ENCODE measurements at regions not wholly inside any gene's neighbourhood (a gene's known extent, or its start where the extent isn't known, plus 50 kb on each side); places are given as distances from the start of the nearest gene placed in this dataset.

DNA sequence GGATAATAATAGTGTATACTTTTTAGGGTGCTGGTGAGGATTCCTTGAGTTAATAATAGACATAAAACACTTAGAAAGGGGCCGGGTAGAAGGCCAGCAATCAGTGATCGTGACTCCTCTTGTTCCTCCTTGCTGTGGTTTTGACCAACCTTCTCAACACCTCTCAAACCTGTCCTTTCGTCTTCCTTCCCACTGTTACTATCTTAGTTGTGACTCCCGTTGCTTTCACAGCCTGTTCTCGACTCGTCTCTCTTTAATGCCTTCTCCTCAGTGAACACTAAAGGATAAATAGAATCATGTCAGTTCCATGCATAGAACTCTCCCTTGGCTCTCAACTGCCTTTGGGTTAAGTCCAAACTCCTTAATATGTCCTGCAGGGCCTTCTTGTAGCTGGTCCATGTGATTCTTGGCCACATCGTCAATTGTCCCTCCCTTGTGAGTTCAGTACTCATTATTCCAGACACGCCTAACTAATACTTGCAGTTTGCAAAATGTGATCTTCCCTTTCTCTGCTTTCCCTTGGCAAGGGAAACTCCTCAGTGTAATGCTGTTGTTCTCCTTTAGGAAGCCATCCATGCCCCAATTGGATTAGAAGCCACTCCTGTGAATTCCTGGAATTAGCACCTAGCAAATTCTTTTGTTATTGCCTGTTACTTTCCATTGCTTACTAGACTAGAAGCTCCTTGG lies 164.9 kb downstream of the UTRN start:
- peaks cover 0 to 40% (median 5%) of the 10 kb centered on the region in 3 donors for H3K36me3 ChIP-seq

DNA sequence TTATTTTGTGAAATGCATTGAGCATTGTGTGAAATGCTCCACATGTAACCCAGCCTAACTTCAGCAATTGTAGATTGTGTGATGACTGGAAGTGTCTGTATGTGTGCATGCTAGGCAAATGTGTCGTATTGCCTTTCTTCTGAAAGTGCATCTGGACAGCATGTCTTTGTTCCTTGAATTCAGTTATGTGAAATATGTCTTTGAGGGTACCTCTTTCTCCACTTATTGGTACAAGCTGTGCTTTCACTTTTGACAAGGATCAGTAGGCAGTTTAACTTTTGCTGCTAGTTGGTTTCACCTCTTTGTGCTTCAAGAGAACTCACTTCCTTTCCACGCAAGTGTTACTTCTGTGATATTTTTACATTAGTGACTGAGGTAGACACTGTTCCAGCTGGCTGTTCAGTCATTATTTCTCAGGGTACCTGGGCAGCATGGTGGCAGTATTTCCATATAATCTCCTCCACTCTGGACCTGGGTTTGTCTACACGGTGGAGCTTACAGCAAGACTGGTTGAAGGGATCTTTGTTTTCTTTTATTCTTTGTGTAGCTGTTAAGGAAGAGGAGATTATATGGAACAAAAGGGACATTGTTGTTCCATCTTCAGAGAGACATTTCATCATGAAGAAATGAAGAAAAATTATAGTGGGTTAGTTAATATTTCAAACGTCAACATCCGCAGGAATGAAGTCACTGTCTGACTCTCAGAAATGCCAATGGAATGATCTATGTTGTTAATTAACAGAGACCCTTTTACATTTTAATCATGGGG lies 175.4 kb downstream of the UTRN start:
- Histone ChIP-seq H3K27me3 (no peaks in the 10 kb centered on the region), H3K9me3 (no peaks in the 10 kb centered on the region), H3K27ac (peak overlapping the region in 1 of 4 donors; percentile 1), H3K4me1 (no peaks in the 10 kb centered on the region), H3K36me3 (peaks cover 0 to 27% (median 9%) of the 10 kb centered on the region in 3 donors), H3K4me3 (no peak overlapping the region)
- no peak for TF ChIP-seq CTCF (IDR thresholded peaks at IDR 0.05)
- intact Hi-C loops (cut with DNase I) = no loop called here
- WGBS, 2 donors = 68% methylated on average over 5 of the region's 5 CpGs
- peak in 2 of 4 donors; percentile 34 to 52 for ATAC-seq
- no peak for DNase-seq
- FAIRE-seq = no peak

More for the DNA sequence above, 164.9 kb downstream of the UTRN start:
- Histone ChIP-seq H3K4me3 (no peak overlapping the region), H3K4me1 (no peaks in the 10 kb centered on the region), H3K27me3 (no peaks in the 10 kb centered on the region), H3K9me3 (no peaks in the 10 kb centered on the region), H3K27ac (no peak overlapping the region)
- no peak for FAIRE-seq
- 88 to 95% methylated on average over 8 of the region's 8 CpGs for WGBS, 2 donors
- intact Hi-C loops (cut with DNase I) = no loop called here
- no peak for ATAC-seq
- no peak for DNase-seq
- no peak for TF ChIP-seq CTCF (IDR thresholded peaks at IDR 0.05)

GRCh38 chr6:144462058-144462457 lies 176.9 kb downstream of the UTRN start:
- DNase-seq (no peak), FAIRE-seq (no peak), ATAC-seq (no peak)
- WGBS, 2 donors = 98 to 99% methylated on average over 3 of the region's 3 CpGs
- TF ChIP-seq CTCF (IDR thresholded peaks at IDR 0.05) = no peak
- Histone ChIP-seq H3K36me3 (peaks cover 0 to 25% (median 9%) of the 10 kb centered on the region in 3 donors), H3K4me1 (no peaks in the 10 kb centered on the region), H3K4me3 (no peak overlapping the region), H3K27ac (no peak overlapping the region), H3K27me3 (no peaks in the 10 kb centered on the region), H3K9me3 (no peaks in the 10 kb centered on the region)
- intact Hi-C loops (cut with DNase I) = no loop called here

- ATAC-seq (no peak), DNase-seq (no peak), FAIRE-seq (no peak)
- 92 to 97% methylated on average over 2 of the region's 2 CpGs for WGBS, 2 donors
- Histone ChIP-seq H3K4me3 (no peak overlapping the region), H3K9me3 (no peaks in the 10 kb centered on the region), H3K4me1 (no peaks in the 10 kb centered on the region), H3K27me3 (no peaks in the 10 kb centered on the region), H3K27ac (no peak overlapping the region), H3K36me3 (peaks cover 0 to 18% (median 0%) of the 10 kb centered on the region in 3 donors)
- no peak for TF ChIP-seq CTCF (IDR thresholded peaks at IDR 0.05)
- intact Hi-C loops (cut with DNase I) = no loop called here
Observed at GRCh38 chr6:144466716-144467115, 181.6 kb downstream of the UTRN start.
